Esophagus (tissue), 2 donors: ENCODE measurements at regions not wholly inside any gene's neighbourhood (a gene's known extent, or its start where the extent isn't known, plus 50 kb on each side); places are given as distances from the start of the nearest gene placed in this dataset.

Experiments used
- H3K27ac ChIP-seq, 2 donors: one replicate each; pipeline ENCODE4 v1.5.1; 2013; ENCODE audit warnings: low read depth in 2 of 2, mild to moderate bottlenecking in 2 of 2, inconsistent platforms in 1 of 2, low read length in 1 of 2, moderate library complexity in 1 of 2
- H3K27me3 ChIP-seq, 2 donors: one replicate each; pipeline ENCODE4 v1.6.1; 2013; ENCODE audit warnings: low read length in 2 of 2, control low read depth in 1 of 2, mild to moderate bottlenecking in 1 of 2; ENCODE audit not compliant: insufficient read depth in 2 of 2, control insufficient read depth in 1 of 2
- H3K36me3 ChIP-seq, 2 donors: one replicate each; pipeline ENCODE4 v1.6.1; 2013; ENCODE audit warnings: low read length in 1 of 2; ENCODE audit not compliant: control insufficient read depth in 2 of 2, insufficient read depth in 2 of 2
- H3K4me1 ChIP-seq, 2 donors: one replicate each; pipeline ENCODE4 v1.6.1; 2013; ENCODE audit warnings: low read length in 1 of 2; ENCODE audit not compliant: control insufficient read depth in 2 of 2, insufficient read depth in 2 of 2
- H3K4me3 ChIP-seq, 2 donors: one replicate each; pipeline ENCODE4 v1.5.1; 2013; ENCODE audit warnings: low read length in 2 of 2, mild to moderate bottlenecking in 2 of 2, low read depth in 1 of 2, moderate library complexity in 1 of 2
- H3K9me3 ChIP-seq, 2 donors: one replicate each; pipeline ENCODE4 v1.6.1; 2013; ENCODE audit warnings: mild to moderate bottlenecking in 2 of 2, low read depth in 1 of 2, low read length in 1 of 2, moderate library complexity in 1 of 2; ENCODE audit not compliant: control insufficient read depth in 2 of 2, insufficient read depth in 1 of 2
- WGBS, 2 donors: extraction: QIAGEN DNeasy Blood & Tissue Kit; methylation state at CpG; one replicate each; pipeline ENCODE4 v1.1.7; 2013; 5-methylcytosine and 5-hydroxymethylcytosine counted together
- donor health status: healthy with polysubstance abuse.
- donor health status: Bipolar disorder and iron deficiency.

- Histone ChIP-seq H3K4me1 (peaks cover 0 to 2% of the 10 kb centered on the region in 2 donors), H3K9me3 (no peaks in the 10 kb centered on the region), H3K27me3 (no peaks in the 10 kb centered on the region), H3K27ac (no peak overlapping the region), H3K4me3 (no peak overlapping the region), H3K36me3 (no peaks in the 10 kb centered on the region)
- WGBS, 2 donors, result 77 to 92% methylated on average over 9 of the region's 9 CpGs
Observed at GRCh38 chr16:86216591-86216990, 293.7 kb upstream of the FOXF1 start.

- H3K27ac ChIP-seq, result no peak overlapping the region
- H3K9me3 ChIP-seq, result no peaks in the 10 kb centered on the region
- H3K36me3 ChIP-seq, result no peaks in the 10 kb centered on the region
- peaks cover 0 to 2% of the 10 kb centered on the region in 2 donors for H3K4me1 ChIP-seq
- no peak overlapping the region for H3K4me3 ChIP-seq
- 78 to 79% methylated on average over 27 of the region's 27 CpGs for WGBS, 2 donors
- no peaks in the 10 kb centered on the region for H3K27me3 ChIP-seq
Observed at GRCh38 chr16:86217001-86217890, 293.1 kb upstream of the FOXF1 start.

- Histone ChIP-seq H3K4me1 (peaks cover 0 to 2% of the 10 kb centered on the region in 2 donors), H3K9me3 (no peaks in the 10 kb centered on the region), H3K27me3 (no peaks in the 10 kb centered on the region), H3K27ac (no peak overlapping the region), H3K36me3 (no peaks in the 10 kb centered on the region), H3K4me3 (no peak overlapping the region)
- 64 to 66% methylated on average over 7 of the region's 7 CpGs for WGBS, 2 donors
Observed at GRCh38 chr16:86217891-86218270, 292.4 kb upstream of the FOXF1 start.

DNA sequence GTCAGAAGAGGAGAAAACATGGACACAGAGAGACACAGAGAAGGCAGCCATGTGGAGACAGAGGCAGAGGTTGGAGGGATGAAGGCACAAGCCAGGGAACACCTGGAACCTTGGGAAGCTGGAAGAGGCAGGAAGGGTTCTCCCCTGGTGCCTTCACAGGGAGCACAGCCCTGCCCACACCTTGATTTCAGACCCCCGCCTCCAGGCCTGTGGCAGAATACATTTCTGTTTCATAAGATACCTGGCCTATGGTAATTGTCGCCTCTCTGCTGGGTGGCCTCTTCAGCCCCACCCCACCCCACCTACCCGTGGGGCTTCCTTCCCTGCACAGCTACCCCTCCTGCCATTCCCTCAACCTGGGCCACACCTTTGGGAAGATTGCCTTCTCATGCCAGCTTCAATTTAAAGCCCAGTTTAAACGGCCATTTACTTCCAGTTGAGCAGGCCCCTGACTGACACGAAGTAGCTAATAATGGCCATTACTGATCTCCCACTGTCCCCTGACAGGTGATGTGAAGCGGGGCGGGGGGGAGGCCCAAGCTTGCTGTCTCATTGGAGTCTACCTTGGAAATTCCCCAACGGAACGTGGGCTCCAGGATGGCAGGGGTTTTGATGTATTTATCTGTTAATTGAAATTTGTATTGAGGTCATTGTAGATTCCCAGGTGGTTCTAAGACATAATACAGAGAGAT is 291.7 kb upstream of the FOXF1 start:
- Histone ChIP-seq H3K27me3 (no peaks in the 10 kb centered on the region), H3K27ac (no peak overlapping the region), H3K36me3 (no peaks in the 10 kb centered on the region), H3K4me1 (no peaks in the 10 kb centered on the region), H3K9me3 (no peaks in the 10 kb centered on the region), H3K4me3 (no peak overlapping the region)
- WGBS, 2 donors, result 72% methylated on average over 9 of the region's 9 CpGs

DNA sequence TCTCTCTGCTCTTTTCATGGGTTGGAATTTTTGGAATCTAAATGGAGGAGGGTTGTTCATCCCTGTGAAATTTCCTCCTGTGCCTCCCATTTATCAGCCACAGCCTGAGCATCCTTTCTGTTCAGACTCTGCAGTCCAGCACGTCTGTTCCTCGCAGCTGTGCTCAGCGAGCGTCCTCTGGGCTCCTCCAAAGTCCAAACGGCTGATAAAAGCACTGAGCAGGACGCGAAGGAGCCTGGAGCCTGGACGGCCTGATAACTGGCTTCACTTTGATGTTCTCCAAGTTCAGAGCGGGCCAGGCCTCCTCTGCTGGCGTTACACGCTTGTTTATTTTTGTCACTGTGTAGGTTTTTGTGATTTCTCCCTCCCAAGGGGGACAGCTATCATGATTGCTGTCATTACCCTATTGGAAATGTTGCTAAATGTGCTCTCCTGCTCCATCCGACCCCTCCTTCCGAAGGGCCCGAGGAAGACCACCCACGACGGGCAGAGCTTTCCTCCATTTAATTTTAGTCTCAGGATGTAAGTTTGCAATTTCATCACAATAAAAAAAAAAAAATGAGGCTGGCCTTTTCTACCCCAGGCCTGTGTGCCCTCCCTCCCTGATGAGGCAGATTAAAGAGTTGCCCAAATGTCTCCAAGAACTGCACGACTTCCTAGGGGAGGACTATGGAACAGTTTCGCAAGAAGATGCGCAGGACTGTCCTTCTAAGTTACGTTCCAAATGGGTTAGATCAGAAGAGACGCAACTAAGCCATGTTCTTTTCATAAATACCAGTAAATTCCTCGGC is 290.5 kb upstream of the FOXF1 start:
- H3K4me3 ChIP-seq, result no peak overlapping the region
- no peaks in the 10 kb centered on the region for H3K4me1 ChIP-seq
- no peaks in the 10 kb centered on the region for H3K9me3 ChIP-seq
- WGBS, 2 donors, result 58% methylated on average over 22 of the region's 22 CpGs
- H3K27ac ChIP-seq, result peak overlapping the region; percentile 16 to 38
- H3K27me3 ChIP-seq, result no peaks in the 10 kb centered on the region
- H3K36me3 ChIP-seq, result no peaks in the 10 kb centered on the region

DNA sequence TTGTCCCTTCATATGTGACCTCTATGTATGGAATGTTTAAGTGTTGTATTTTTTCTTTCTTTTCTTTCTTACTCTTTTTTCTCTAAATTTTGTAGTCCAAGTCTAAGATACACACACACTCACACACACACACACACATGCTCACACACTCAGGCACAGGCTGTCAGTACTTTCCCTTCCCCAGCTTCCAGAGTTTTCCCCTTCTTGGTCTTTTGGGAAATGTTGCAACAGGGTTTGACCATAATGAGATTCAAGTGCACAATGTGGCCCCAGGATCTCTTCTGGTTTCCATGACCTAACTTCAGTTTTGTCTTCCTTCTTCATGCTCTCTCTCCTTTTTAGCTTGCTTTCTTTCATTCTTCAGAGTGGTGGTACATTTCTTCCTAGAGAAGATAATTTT is 289.8 kb upstream of the FOXF1 start:
- H3K9me3 ChIP-seq, result no peaks in the 10 kb centered on the region
- H3K27me3 ChIP-seq, result no peaks in the 10 kb centered on the region
- no peak overlapping the region for H3K27ac ChIP-seq
- H3K36me3 ChIP-seq, result no peaks in the 10 kb centered on the region
- no peaks in the 10 kb centered on the region for H3K4me1 ChIP-seq
- H3K4me3 ChIP-seq, result no peak overlapping the region

DNA sequence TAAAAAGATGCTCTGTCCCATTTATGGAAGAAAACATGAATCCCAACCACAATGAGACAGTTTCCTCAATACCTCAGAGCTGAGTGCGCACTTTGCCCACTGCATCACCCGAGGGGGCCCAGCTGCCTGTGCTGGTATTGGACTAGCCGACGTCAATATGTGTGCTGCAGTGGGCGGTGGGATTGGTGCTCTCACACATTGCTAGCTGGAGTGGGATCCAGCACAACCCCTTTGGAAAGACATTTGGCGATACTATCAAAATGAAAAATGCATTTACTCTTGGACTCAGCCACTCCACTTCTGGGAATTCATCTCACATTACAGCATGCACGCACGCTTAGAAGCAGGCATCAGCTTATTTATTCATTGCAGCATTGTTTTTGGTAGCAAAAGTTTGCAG is 289.2 kb upstream of the FOXF1 start:
- Histone ChIP-seq H3K27ac (peak overlapping the region in 1 of 2 donors; percentile 51), H3K36me3 (no peaks in the 10 kb centered on the region), H3K9me3 (no peaks in the 10 kb centered on the region), H3K4me3 (no peak overlapping the region), H3K4me1 (no peaks in the 10 kb centered on the region), H3K27me3 (no peaks in the 10 kb centered on the region)
- 77 to 78% methylated on average over 8 of the region's 8 CpGs for WGBS, 2 donors

- Histone ChIP-seq H3K4me1 (no peaks in the 10 kb centered on the region), H3K27me3 (no peaks in the 10 kb centered on the region), H3K36me3 (no peaks in the 10 kb centered on the region), H3K9me3 (no peaks in the 10 kb centered on the region), H3K27ac (peak overlapping the region; percentile 33 to 63), H3K4me3 (no peak overlapping the region)
- WGBS, 2 donors, result 34 to 46% methylated on average over 13 of the region's 13 CpGs
Observed at GRCh38 chr16:86222547-86222946, 287.8 kb upstream of the FOXF1 start.

DNA sequence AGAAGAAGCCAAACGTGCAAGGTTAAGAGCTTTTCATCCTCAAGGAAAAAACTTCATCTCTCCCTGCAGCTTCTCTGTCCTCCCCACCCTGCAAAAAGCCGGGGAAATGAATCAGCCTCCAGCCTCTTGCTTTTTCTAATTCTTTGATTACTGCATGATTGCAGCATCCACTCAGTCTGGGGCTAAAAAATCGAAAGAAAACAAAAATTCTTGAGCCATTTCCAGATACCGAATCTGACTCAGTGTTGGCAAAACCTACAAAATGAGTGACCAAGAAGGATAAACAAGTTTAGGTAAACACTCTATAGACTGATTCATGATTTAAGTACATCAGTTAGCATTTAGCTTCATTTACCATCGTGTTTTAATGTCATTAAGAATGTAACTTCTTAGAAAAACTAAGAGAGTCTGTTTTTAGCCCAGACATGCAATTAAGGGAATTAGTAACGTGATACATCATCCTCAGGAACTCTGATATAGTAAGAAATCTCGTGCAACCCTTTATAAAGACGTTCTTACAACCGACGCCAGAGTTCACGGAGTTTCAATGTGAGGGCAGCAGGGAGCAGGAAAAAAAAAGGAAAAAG is 287.3 kb upstream of the FOXF1 start:
- H3K27me3 ChIP-seq, result no peaks in the 10 kb centered on the region
- no peaks in the 10 kb centered on the region for H3K9me3 ChIP-seq
- no peaks in the 10 kb centered on the region for H3K4me1 ChIP-seq
- peak overlapping the region in 1 of 2 donors; percentile 63 for H3K27ac ChIP-seq
- 18 to 26% methylated on average over 11 of the region's 11 CpGs for WGBS, 2 donors
- no peaks in the 10 kb centered on the region for H3K36me3 ChIP-seq
- no peak overlapping the region for H3K4me3 ChIP-seq
